CD4-positive, alpha-beta T cell (primary cell): ENCODE measurements at regions not wholly inside any gene's neighbourhood (a gene's known extent, or its start where the extent isn't known, plus 50 kb on each side); places are given as distances from the start of the nearest gene placed in this dataset.

Experiments used
- ATAC-seq: fragments of 200-7000 bp; cut with Tn5 transposase; one replicate; pipeline ENCODE4 v1.10.0; 2022; ENCODE audit warnings: mild to moderate bottlenecking; ENCODE audit not compliant: poor library complexity
- CTCF ChIA-PET: fragments of 350-600 bp; sonication (Branson Sonifier 250); formaldehyde crosslinking; loops from one replicate; lab custom pipeline; 2021; ENCODE audit warnings: antibody characterized with exemption, inconsistent platforms; lab: Charles Lee
- POLR2A ChIA-PET: fragments of 350-600 bp; sonication (Branson Sonifier 250); formaldehyde crosslinking; loops from one replicate; lab custom pipeline; 2021; ENCODE audit warnings: antibody characterized with exemption, inconsistent platforms; lab: Charles Lee
- DNase-seq, 14 experiments: peaks; one replicate each; pipeline ENCODE4 v3.0.0-alpha.2; 2013 to 2020; ENCODE audit warnings: mixed read lengths in 2 of 14
- H3K27ac ChIP-seq, 2 donors: one replicate each; pipeline versions ENCODE4 v1.5.1 to v1.7.0; 2013; ENCODE audit warnings: low read length in 2 of 2, low read depth in 1 of 2, mild to moderate bottlenecking in 1 of 2
- H3K27me3 ChIP-seq, 2 experiments: 1 replicate in 1 of 2; 2 replicates in 1 of 2; pipeline versions ENCODE4 v1.6.1 to v1.7.0; 2013; ENCODE audit warnings: low read length in 2 of 2, control low read depth in 1 of 2, mild to moderate bottlenecking in 1 of 2, moderate library complexity in 1 of 2; ENCODE audit not compliant: insufficient read depth in 2 of 2, control insufficient read depth in 1 of 2
- H3K36me3 ChIP-seq: one replicate; pipeline ENCODE4 v1.6.1; 2013; ENCODE audit warnings: low read length, control low read depth; ENCODE audit not compliant: insufficient read depth
- H3K4me1 ChIP-seq: one replicate; pipeline ENCODE4 v1.6.1; 2013; ENCODE audit warnings: low read length, control low read depth; ENCODE audit not compliant: insufficient read depth
- H3K4me3 ChIP-seq: one replicate; pipeline ENCODE4 v1.5.1; 2013; ENCODE audit warnings: mild to moderate bottlenecking, low read length, moderate library complexity
- H3K9me3 ChIP-seq, 2 experiments: 1 replicate in 1 of 2; 2 replicates in 1 of 2; pipeline versions ENCODE4 v1.6.1 to v1.7.0; 2013; ENCODE audit warnings: low read length in 2 of 2, mild to moderate bottlenecking in 2 of 2, control low read depth in 1 of 2, moderate library complexity in 1 of 2; ENCODE audit not compliant: control insufficient read depth in 1 of 2, insufficient read depth in 1 of 2
- H3K27ac Mint-ChIP-seq: one replicate; pipeline ENCODE4 v1.8.0; 2020; ENCODE audit warnings: mixed read lengths
- H3K27me3 Mint-ChIP-seq: one replicate; pipeline ENCODE4 v1.8.0; 2021; ENCODE audit warnings: mixed read lengths
- H3K36me3 Mint-ChIP-seq: one replicate; pipeline ENCODE4 v1.8.0; 2021; ENCODE audit warnings: low read depth, mixed read lengths
- H3K4me1 Mint-ChIP-seq: one replicate; pipeline ENCODE4 v1.8.0; 2021; ENCODE audit warnings: low read depth, mixed read lengths
- H3K4me3 Mint-ChIP-seq: one replicate; pipeline ENCODE4 v1.8.0; 2020; ENCODE audit warnings: mild to moderate bottlenecking, mixed read lengths
- H3K9me3 Mint-ChIP-seq: one replicate; pipeline ENCODE4 v1.8.0; 2020; ENCODE audit warnings: mixed read lengths
- CTCF ChIP-seq: fragments of 200-600 bp; IDR thresholded peaks from one replicate; pipeline ENCODE4 v1.8.0; 2022; ENCODE audit warnings: antibody characterized with exemption, mild to moderate bottlenecking
- intact Hi-C, 2 experiments: fragments of 100-400 bp; cut with DNase I in 1 of 2; cut with micrococcal nuclease in 1 of 2; formaldehyde crosslinking; loops; one replicate each; pipeline versions ENCODE4 v1.15.1 to v1.9.0; 2023 to 2025; cut with DNase I, micrococcal nuclease

GRCh38 chr3:24668039-24668438 is 173.4 kb upstream of the THRB start:
- ChIA-PET CTCF (no interaction called here), POLR2A (no interaction called here)
- DNase-seq (no peak), ATAC-seq (no peak)
- Histone ChIP-seq H3K27ac (no peak overlapping the region), H3K27me3 (no peaks in the 10 kb centered on the region), H3K36me3 (no peaks in the 10 kb centered on the region), H3K4me1 (no peaks in the 10 kb centered on the region), H3K9me3 (peaks cover 0 to 4% of the 10 kb centered on the region in 2 experiments), H3K4me3 (no peak overlapping the region)
- intact Hi-C loops, result no loop called here
- H3K27me3 Mint-ChIP-seq, result no peaks in the 10 kb centered on the region
- peaks cover 4% of the 10 kb centered on the region for H3K9me3 Mint-ChIP-seq
- no peak for TF ChIP-seq CTCF
- H3K4me1 Mint-ChIP-seq, result no peaks in the 10 kb centered on the region
- no peak overlapping the region for H3K4me3 Mint-ChIP-seq
- H3K36me3 Mint-ChIP-seq, result no peaks in the 10 kb centered on the region
- no peak overlapping the region for H3K27ac Mint-ChIP-seq

- TF ChIP-seq CTCF, result no peak
- H3K27me3 Mint-ChIP-seq, result peaks cover 4% of the 10 kb centered on the region
- DNase-seq (no peak), ATAC-seq (no peak)
- no peak overlapping the region for H3K27ac ChIP-seq
- no peaks in the 10 kb centered on the region for H3K27me3 ChIP-seq
- no peaks in the 10 kb centered on the region for H3K4me1 ChIP-seq
- H3K4me3 ChIP-seq, result no peak overlapping the region
- no peaks in the 10 kb centered on the region for H3K36me3 Mint-ChIP-seq
- H3K4me1 Mint-ChIP-seq, result no peaks in the 10 kb centered on the region
- intact Hi-C loops, result no loop called here
- no peaks in the 10 kb centered on the region for H3K36me3 ChIP-seq
- ChIA-PET CTCF (interaction anchor here (1.0 kb wide), 1 partner anchor 17 kb away, joined by 3 read pairs; no protein-coding TSS in a partner anchor), POLR2A (no interaction called here)
- H3K4me3 Mint-ChIP-seq, result no peak overlapping the region
- H3K9me3 ChIP-seq, result no peaks in the 10 kb centered on the region
- no peaks in the 10 kb centered on the region for H3K9me3 Mint-ChIP-seq
- no peak overlapping the region for H3K27ac Mint-ChIP-seq
Measured at GRCh38 chr3:24670871-24671270, 176.2 kb upstream of the THRB start.

GRCh38 chr3:24673596-24673995 is 178.9 kb upstream of the THRB start:
- H3K27me3 Mint-ChIP-seq, result peaks cover 9% of the 10 kb centered on the region
- no peak for DNase-seq
- POLR2A ChIA-PET, result no interaction called here

More at GRCh38 chr3:24673596-24673995, 178.9 kb upstream of the THRB start:
- Histone ChIP-seq H3K4me3 (no peak overlapping the region), H3K36me3 (no peaks in the 10 kb centered on the region), H3K27ac (no peak overlapping the region), H3K4me1 (no peaks in the 10 kb centered on the region), H3K27me3 (no peaks in the 10 kb centered on the region), H3K9me3 (no peaks in the 10 kb centered on the region)
- Mint-ChIP-seq H3K9me3 (no peaks in the 10 kb centered on the region), H3K27ac (no peak overlapping the region), H3K36me3 (no peaks in the 10 kb centered on the region), H3K4me3 (no peak overlapping the region), H3K4me1 (no peaks in the 10 kb centered on the region)
- no peak for TF ChIP-seq CTCF
- intact Hi-C loops, result no loop called here
- ATAC-seq, result no peak
- CTCF ChIA-PET, result no interaction called here
